NCI-H510A treated with DMSO at 0.1 percent for 48 hours (cell line): ENCODE measurements at regions not wholly inside any gene's neighbourhood (a gene's known extent, or its start where the extent isn't known, plus 50 kb on each side); places are given as distances from the start of the nearest gene placed in this dataset.

Experiments
- DNase-seq: peaks from one replicate; lab custom pipeline; 2025; lab: John Stamatoyannopoulos, UW

DNA sequence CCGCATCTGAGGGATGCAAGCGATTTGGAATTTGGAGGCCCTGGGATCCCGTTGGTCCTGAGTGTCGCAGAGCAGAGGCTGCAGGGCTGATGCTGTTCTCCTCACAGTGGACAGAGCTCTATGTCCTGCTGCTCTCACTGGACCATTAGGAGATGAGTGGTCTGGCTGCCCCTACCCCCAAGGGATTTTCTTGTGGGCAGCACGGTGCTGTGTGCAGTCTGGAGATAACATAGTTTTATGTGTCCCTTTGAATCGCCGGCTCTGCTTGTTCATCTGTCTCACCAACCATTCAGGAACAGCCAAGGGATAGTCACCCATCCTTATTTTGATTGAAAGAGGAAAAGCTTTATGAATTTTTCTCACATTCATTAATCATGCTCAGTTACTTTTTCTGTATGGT, 49.9 kb downstream of the CHRM3 start:
- DNase-seq, result no peak

- no peak for DNase-seq
These were observed 51.5 kb downstream of the CHRM3 start for GRCh38 chr1:239437822-239438221.

DNA sequence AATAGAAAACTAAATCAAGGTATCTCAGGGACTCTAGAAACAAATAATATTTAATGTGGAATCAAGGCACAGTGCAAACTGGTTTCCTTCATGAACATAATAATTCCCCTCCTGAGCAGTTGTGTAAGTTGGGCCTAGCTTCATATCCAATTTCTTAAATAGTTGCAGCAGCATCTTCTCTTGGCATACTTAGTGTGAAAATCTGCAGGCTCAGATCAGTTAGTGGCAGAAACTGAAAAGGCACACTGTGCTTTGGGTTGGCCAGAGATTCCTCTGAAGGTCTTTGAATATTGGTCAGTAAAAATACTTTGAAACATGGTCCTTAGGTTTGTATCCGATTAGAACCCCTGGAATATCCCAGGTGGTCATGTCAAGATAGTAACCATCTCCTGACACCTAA, 52.5 kb downstream of the CHRM3 start:
- no peak for DNase-seq

- DNase-seq, result no peak
These were observed 57.0 kb downstream of the CHRM3 start for GRCh38 chr1:239443361-239443760.

GRCh38 chr1:239446611-239447010, 60.2 kb downstream of the CHRM3 start:
- DNase-seq, result no peak

- no peak for DNase-seq
These were observed 62.5 kb downstream of the CHRM3 start for GRCh38 chr1:239448911-239449310.

DNA sequence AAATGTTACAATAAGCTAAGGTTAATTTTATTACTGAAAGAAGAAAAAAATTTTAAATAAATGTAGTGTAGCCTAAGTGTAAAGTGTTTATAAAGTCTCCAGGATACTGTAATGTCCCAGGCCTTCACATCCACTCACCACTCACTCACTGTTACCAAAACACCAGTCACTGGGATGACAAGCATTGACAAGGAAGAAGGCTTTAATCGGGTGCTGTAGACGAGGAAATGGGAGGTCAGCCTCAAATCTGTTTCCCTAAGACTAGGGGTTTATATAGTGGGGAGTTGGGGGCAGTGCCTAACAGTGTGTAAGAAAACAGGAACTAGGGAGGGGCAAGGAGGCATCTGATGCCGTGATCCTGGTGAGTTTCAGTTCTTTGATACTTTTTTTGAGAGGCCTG, 69.4 kb downstream of the CHRM3 start:
- no peak for DNase-seq

DNA sequence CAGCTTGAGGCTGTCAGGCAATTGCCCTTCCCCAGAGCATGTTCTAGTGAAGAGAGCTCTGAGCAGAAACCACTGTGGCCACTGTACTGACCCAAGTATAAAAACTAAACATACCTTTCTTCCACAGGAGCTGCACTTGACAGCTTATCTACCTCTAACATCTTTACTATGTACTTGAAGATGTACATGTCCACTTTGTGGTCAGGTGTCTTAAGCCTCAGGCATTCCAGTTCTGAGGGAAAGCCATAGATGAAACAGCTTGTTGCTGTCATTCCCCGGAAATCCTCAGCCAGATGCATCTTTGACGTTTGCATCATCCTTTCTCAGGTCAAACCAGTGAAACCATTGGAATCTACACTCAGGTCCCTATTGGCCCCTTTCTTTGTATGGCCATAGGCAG, 70.4 kb downstream of the CHRM3 start:
- no peak for DNase-seq

- no peak for DNase-seq
These were observed 71.2 kb downstream of the CHRM3 start for GRCh38 chr1:239457491-239458143.

- no peak for DNase-seq
These were observed 71.8 kb downstream of the CHRM3 start for GRCh38 chr1:239458144-239458500.

DNA sequence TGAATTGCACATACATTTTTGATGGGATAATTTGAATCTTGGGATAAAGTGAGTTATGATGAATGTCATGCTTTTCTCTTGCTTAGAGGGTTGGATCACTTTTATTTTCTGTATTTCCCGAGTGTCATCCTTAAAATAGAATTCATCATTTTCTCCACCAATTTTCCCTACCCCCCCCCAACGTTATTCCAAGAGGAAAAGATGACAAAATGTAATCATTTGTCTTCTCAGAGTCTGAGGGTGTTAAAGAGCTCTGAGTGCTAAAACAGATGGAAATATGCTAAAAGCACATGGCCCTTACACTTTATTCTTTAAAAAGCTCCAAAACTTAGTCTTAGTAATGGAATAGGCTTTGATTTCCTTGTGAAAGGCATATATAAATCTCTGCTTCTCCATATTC, 81.4 kb downstream of the CHRM3 start:
- no peak for DNase-seq

GRCh38 chr1:239478069-239478468, 91.7 kb downstream of the CHRM3 start:
- no peak for DNase-seq

- DNase-seq, result no peak
These were observed 97.0 kb downstream of the CHRM3 start for GRCh38 chr1:239483391-239483790.

DNA sequence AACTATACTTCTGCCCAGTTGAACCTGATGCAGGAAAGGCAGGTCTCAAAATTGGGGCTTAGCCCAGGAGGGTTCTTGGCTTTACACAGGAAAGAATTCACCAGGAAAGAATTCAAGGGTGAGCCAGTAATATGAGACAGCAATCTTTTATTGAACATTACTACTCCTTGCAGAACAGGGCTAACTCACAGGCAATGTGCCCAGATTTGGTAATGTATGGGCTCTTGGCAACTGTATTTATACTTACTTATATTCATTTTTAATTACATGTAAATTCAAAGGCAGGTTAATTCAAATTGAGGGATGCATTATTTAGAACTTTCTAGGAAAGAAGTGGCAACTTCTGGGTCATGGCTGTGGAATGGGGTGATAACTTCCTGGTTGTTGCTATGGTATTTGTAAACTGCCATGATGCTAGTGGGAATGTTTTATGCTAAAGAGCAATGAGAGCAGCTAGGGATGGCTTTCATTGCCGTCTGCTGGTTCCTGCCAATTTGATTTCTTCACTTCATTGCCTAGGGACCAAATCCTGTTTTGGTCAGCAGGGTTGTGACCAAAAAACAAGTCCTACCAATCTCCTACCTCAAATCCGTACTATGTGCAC, 107.5 kb downstream of the CHRM3 start:
- no peak for DNase-seq

DNA sequence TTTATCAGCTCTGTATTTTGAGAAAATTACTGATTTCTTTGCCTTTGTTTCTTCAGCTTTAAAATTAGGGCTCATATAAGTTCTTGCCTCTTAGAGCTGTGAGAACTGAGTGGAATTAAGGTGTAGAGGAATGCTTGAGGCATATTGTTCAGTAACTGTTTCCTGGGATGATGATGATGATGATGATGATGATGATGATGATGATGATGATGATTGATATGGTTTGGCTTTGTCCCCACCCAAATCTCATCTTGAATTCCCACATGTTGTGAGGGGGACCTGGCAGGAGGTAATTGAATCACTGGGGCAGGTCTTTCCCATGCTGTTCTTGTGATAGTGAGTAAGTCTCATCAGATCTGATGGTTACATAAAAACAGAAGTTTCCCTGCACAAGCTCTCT, 118.7 kb downstream of the CHRM3 start:
- no peak for DNase-seq

GRCh38 chr1:239507826-239508225, 121.5 kb downstream of the CHRM3 start:
- no peak for DNase-seq

DNA sequence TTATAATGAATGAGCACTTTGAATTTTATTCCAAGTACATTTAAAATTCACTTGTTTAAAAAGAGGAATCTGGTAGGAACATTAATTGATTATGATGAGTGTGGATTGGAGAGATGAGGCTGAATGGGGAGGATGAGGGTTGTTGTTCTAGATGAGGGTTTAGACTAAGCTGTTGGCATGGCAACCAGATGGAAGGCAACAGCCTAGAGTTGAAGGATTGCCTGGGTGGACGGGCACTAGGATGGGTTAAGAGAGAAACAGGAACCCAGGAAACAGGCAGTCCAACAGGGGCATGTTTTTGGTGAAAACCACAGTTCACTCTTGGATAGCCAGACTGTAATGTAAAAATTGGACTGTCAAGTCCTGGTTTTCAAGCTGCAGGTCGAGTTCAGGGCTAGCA, 125.5 kb downstream of the CHRM3 start:
- no peak for DNase-seq

GRCh38 chr1:239516579-239516978, 130.2 kb downstream of the CHRM3 start:
- DNase-seq, result no peak

GRCh38 chr1:239526391-239526790, 140.0 kb downstream of the CHRM3 start:
- no peak for DNase-seq

DNA sequence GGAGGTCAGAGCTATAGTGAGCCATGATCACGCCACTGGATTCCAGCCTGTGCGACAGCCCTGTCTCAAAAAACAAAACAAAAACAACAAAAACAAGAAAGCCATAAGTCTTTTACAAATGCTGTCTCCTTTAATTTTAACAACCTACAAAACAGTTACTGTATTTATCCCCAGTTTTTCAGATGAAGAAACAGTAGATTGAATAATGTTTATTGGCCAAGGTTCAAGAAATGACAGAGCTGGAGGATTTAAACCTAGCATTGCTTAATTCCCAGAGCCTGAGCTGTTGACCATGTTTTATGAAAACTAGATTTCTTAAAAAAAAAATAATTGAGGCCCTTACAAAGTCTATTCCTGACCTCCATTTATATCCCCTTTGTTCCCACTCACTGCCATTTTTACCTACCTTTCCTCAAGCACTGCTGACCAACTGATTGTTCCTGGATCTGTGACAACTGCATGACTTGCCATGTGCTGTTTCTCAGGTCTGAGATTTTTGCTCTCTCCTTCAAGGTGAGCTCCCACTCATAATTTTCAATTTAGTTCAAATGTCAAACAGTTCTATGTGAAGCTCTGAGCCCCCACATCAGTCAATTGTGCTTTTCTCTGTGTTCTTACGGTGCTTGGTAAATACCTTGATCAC, 140.8 kb downstream of the CHRM3 start:
- no peak for DNase-seq

- DNase-seq, result no peak
These were observed 149.9 kb downstream of the CHRM3 start for GRCh38 chr1:239536165-239536849.

DNA sequence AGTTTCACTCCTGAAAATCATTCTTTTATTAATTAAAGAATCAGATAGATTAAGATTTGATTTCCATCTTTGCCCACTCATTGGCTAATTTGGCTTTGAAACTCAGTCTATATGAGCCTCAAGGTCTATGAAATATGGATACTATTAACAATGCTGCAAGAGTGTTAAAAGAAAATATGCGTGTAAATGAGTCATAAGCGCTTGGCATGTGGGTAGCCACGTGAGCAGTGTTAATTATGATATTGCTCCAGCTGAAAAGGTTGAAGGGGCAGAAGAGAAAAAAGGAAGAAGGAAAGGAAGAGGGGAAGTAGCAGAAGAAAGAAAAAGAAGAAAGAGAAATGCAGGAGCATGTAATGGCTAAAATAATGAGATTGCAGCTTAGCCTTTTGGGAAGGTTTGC, 151.4 kb downstream of the CHRM3 start:
- no peak for DNase-seq
